Testis (tissue), 2 donors: ENCODE measurements at regions not wholly inside any gene's neighbourhood (a gene's known extent, or its start where the extent isn't known, plus 50 kb on each side); places are given as distances from the start of the nearest gene placed in this dataset.

Experiments
- DNase-seq: peaks from one replicate; pipeline ENCODE4 v3.0.0-alpha.2; 2019
- H3K27ac ChIP-seq, 2 donors: fragments of 200-600 bp; sonication (generic); one replicate each; pipeline ENCODE4 v1.5.1; 2019
- H3K27me3 ChIP-seq: fragments of 200-600 bp; sonication (generic); one replicate; pipeline ENCODE4 v1.5.1; 2019
- H3K36me3 ChIP-seq: fragments of 200-600 bp; sonication (generic); one replicate; pipeline ENCODE4 v1.5.1; 2017; ENCODE audit warnings: low read depth; ENCODE audit errors: missing control alignments
- H3K4me1 ChIP-seq: fragments of 200-600 bp; sonication (generic); one replicate; pipeline ENCODE4 v1.5.1; 2019
- H3K4me3 ChIP-seq, 2 donors: fragments of 200-600 bp; sonication (generic); one replicate each; pipeline ENCODE4 v1.5.1; 2017 to 2019
- H3K9me3 ChIP-seq: fragments of 200-600 bp; sonication (generic); one replicate; pipeline ENCODE4 v1.5.1; 2017
- POLR2A ChIP-seq: fragments of 450-650 bp; IDR thresholded peaks from one replicate; pipeline ENCODE4 v1.6.1; 2017; ENCODE audit warnings: antibody characterized with exemption, mild to moderate bottlenecking, moderate library complexity
- WGBS, 2 donors: methylation state at CpG; one replicate each; pipeline ENCODE4 v1.1.5; 2018; 5-methylcytosine and 5-hydroxymethylcytosine counted together
- intact Hi-C: fragments of 100-400 bp; cut with DNase I; formaldehyde crosslinking; loops from one replicate; pipeline ENCODE4 v1.15.1; 2023; ENCODE audit warnings: low total_unique reads
- TF ChIP-seq, protein P1 (sequence below), 3 experiments: fragments of 450-650 bp in 2 of 3; fragments of 200-600 bp in 1 of 3; sonication (generic) in 1 of 3; IDR thresholded peaks; one replicate each; pipeline ENCODE4 v1.5.1; 2016 to 2019; ENCODE audit warnings: antibody characterized with exemption in 3 of 3, mild to moderate bottlenecking in 2 of 3, moderate library complexity in 1 of 3

GRCh38 chr9:102461156-102461819 lies 533.8 kb upstream of the CYLC2 start:
- no peaks in the 10 kb centered on the region for H3K36me3 ChIP-seq
- 95 to 100% methylated on average over 1 to 2 of the region's 2 CpGs for WGBS, 2 donors

GRCh38 chr9:102459828-102460227 lies 535.3 kb upstream of the CYLC2 start:
- DNase-seq = no peak
- WGBS, 2 donors = 77 to 94% methylated on average over 1 of the region's 1 CpG
- intact Hi-C loops = no loop called here
- Histone ChIP-seq H3K36me3 (no peaks in the 10 kb centered on the region), H3K4me3 (no peak overlapping the region), H3K27me3 (no peaks in the 10 kb centered on the region), H3K4me1 (no peaks in the 10 kb centered on the region), H3K9me3 (no peaks in the 10 kb centered on the region), H3K27ac (no peak overlapping the region)
- no peak for TF ChIP-seq POLR2A
- TF ChIP-seq, protein P1, sequence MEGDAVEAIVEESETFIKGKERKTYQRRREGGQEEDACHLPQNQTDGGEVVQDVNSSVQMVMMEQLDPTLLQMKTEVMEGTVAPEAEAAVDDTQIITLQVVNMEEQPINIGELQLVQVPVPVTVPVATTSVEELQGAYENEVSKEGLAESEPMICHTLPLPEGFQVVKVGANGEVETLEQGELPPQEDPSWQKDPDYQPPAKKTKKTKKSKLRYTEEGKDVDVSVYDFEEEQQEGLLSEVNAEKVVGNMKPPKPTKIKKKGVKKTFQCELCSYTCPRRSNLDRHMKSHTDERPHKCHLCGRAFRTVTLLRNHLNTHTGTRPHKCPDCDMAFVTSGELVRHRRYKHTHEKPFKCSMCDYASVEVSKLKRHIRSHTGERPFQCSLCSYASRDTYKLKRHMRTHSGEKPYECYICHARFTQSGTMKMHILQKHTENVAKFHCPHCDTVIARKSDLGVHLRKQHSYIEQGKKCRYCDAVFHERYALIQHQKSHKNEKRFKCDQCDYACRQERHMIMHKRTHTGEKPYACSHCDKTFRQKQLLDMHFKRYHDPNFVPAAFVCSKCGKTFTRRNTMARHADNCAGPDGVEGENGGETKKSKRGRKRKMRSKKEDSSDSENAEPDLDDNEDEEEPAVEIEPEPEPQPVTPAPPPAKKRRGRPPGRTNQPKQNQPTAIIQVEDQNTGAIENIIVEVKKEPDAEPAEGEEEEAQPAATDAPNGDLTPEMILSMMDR (IDR thresholded peaks at IDR 0.05) = no peak

More at GRCh38 chr9:102461156-102461819, 533.8 kb upstream of the CYLC2 start:
- Histone ChIP-seq H3K4me1 (no peaks in the 10 kb centered on the region), H3K9me3 (no peaks in the 10 kb centered on the region), H3K4me3 (no peak overlapping the region), H3K27me3 (no peaks in the 10 kb centered on the region), H3K27ac (no peak overlapping the region)
- TF ChIP-seq, protein P1 (IDR thresholded peaks at IDR 0.05) = no peak
- TF ChIP-seq POLR2A = no peak
- intact Hi-C loops = no loop called here
- DNase-seq = no peak

DNA sequence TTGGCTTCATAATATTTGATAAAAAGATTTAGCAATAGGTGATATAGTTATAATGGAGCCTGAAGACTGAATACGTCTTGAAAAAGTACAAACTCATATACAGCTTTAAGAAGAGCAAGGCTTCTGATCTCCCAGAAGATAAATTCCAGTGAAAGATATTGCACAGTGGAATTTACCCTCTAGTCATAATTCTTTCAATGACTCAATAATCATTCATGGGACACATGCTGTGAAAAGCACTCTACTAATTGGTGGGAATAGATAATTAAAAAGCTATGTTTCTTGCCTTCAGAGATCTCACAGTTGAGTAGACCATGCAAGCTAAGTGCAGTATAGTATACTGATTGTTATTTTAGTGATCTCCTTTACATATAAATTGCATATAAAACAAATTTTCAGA lies 538.6 kb upstream of the CYLC2 start:
- Histone ChIP-seq H3K4me3 (no peak overlapping the region), H3K27me3 (no peaks in the 10 kb centered on the region), H3K27ac (no peak overlapping the region), H3K4me1 (no peaks in the 10 kb centered on the region), H3K9me3 (no peaks in the 10 kb centered on the region), H3K36me3 (no peaks in the 10 kb centered on the region)
- DNase-seq = no peak
- TF ChIP-seq, protein P1 (IDR thresholded peaks at IDR 0.05) = no peak
- TF ChIP-seq POLR2A = no peak
- WGBS, 2 donors = 87 to 89% methylated on average over 1 of the region's 1 CpG
- intact Hi-C loops = no loop called here

GRCh38 chr9:102445906-102446305 lies 549.2 kb upstream of the CYLC2 start:
- H3K4me3 ChIP-seq = no peak overlapping the region
- WGBS, 2 donors = 57 to 63% methylated on average over 1 of the region's 1 CpG
- DNase-seq = no peak
- H3K4me1 ChIP-seq = no peaks in the 10 kb centered on the region
- no peaks in the 10 kb centered on the region for H3K9me3 ChIP-seq
- TF ChIP-seq POLR2A = no peak
- TF ChIP-seq, protein P1 (IDR thresholded peaks at IDR 0.05) = no peak
- no peak overlapping the region for H3K27ac ChIP-seq
- no peaks in the 10 kb centered on the region for H3K36me3 ChIP-seq
- intact Hi-C loops = no loop called here
- no peaks in the 10 kb centered on the region for H3K27me3 ChIP-seq

GRCh38 chr9:102445181-102445747 lies 549.9 kb upstream of the CYLC2 start:
- WGBS, 2 donors = 84 to 94% methylated on average over 1 of the region's 1 CpG
- intact Hi-C loops = no loop called here
- DNase-seq = no peak

More at GRCh38 chr9:102445181-102445747, 549.9 kb upstream of the CYLC2 start:
- TF ChIP-seq POLR2A = no peak
- TF ChIP-seq, protein P1 (IDR thresholded peaks at IDR 0.05) = no peak
- H3K4me1 ChIP-seq = no peaks in the 10 kb centered on the region
- no peak overlapping the region for H3K27ac ChIP-seq
- no peaks in the 10 kb centered on the region for H3K27me3 ChIP-seq
- H3K9me3 ChIP-seq = no peaks in the 10 kb centered on the region
- no peaks in the 10 kb centered on the region for H3K36me3 ChIP-seq
- no peak overlapping the region for H3K4me3 ChIP-seq
